Activated CD8-positive, alpha-beta memory T cell treated with anti-CD3 and anti-CD28 coated beads, Interleukin-2, amount 10 ng/mL, durations not matched to agents 7 days and 5 days (primary cell): ENCODE measurements at regions not wholly inside any gene's neighbourhood (a gene's known extent, or its start where the extent isn't known, plus 50 kb on each side); places are given as distances from the start of the nearest gene placed in this dataset.

Experiments
- ATAC-seq: fragments of 150-1000 bp; cut with Tn5 transposase; one replicate; pipeline ENCODE4 v1.10.0; 2021; ENCODE audit warnings: moderate library complexity
- CTCF ChIA-PET: fragments of 350-600 bp; sonication (Branson Sonifier 250); formaldehyde crosslinking; loops from one replicate; lab custom pipeline; 2021; ENCODE audit warnings: antibody characterized with exemption; lab: Charles Lee
- DNase-seq: peaks from one replicate; pipeline ENCODE4 v3.0.0-alpha.2; 2020
- H3K27ac Mint-ChIP-seq: one replicate; pipeline ENCODE4 v1.8.0; 2021; ENCODE audit warnings: mild to moderate bottlenecking, mixed read lengths
- H3K27me3 Mint-ChIP-seq: one replicate; pipeline ENCODE4 v1.8.0; 2021; ENCODE audit warnings: mixed read lengths
- H3K36me3 Mint-ChIP-seq: one replicate; pipeline ENCODE4 v1.8.0; 2021; ENCODE audit warnings: mild to moderate bottlenecking, mixed read lengths
- H3K4me1 Mint-ChIP-seq: one replicate; pipeline ENCODE4 v1.8.0; 2021; ENCODE audit warnings: mixed read lengths
- H3K4me3 Mint-ChIP-seq: one replicate; pipeline ENCODE4 v1.8.0; 2021; ENCODE audit warnings: mild to moderate bottlenecking, moderate library complexity, mixed read lengths
- H3K9me3 Mint-ChIP-seq: one replicate; pipeline ENCODE4 v1.8.0; 2022; ENCODE audit warnings: low read depth, mixed read lengths

- no peak overlapping the region for H3K4me3 Mint-ChIP-seq
- CTCF ChIA-PET = no interaction called here
- ATAC-seq = no peak
Observed at GRCh38 chr21:35862969-35863368, 197.4 kb downstream of the SETD4 start.

GRCh38 chr21:35861661-35862060 is 198.7 kb downstream of the SETD4 start:
- Mint-ChIP-seq H3K27ac (no peak overlapping the region), H3K4me3 (no peak overlapping the region), H3K9me3 (no peaks in the 10 kb centered on the region), H3K27me3 (peaks cover 18% of the 10 kb centered on the region), H3K36me3 (no peaks in the 10 kb centered on the region), H3K4me1 (no peaks in the 10 kb centered on the region)
- DNase-seq (no peak), ATAC-seq (no peak)
- CTCF ChIA-PET = no interaction called here

More at GRCh38 chr21:35862969-35863368, 197.4 kb downstream of the SETD4 start:
- peaks cover 18% of the 10 kb centered on the region for H3K27me3 Mint-ChIP-seq
- H3K9me3 Mint-ChIP-seq = no peaks in the 10 kb centered on the region
- no peaks in the 10 kb centered on the region for H3K36me3 Mint-ChIP-seq
- no peak overlapping the region for H3K27ac Mint-ChIP-seq
- no peaks in the 10 kb centered on the region for H3K4me1 Mint-ChIP-seq
- no peak for DNase-seq

- Mint-ChIP-seq H3K27ac (no peak overlapping the region), H3K36me3 (no peaks in the 10 kb centered on the region), H3K27me3 (peaks cover 26% of the 10 kb centered on the region), H3K4me1 (no peaks in the 10 kb centered on the region), H3K4me3 (no peak overlapping the region), H3K9me3 (no peaks in the 10 kb centered on the region)
- CTCF ChIA-PET = no interaction called here
- no peak for ATAC-seq
- DNase-seq = no peak
Observed at GRCh38 chr21:35860189-35860869, 200.0 kb downstream of the SETD4 start.

GRCh38 chr21:35859677-35860076 is 200.6 kb downstream of the SETD4 start:
- Mint-ChIP-seq H3K4me1 (no peaks in the 10 kb centered on the region), H3K4me3 (no peak overlapping the region), H3K27me3 (peaks cover 27% of the 10 kb centered on the region), H3K36me3 (no peaks in the 10 kb centered on the region), H3K9me3 (no peaks in the 10 kb centered on the region), H3K27ac (no peak overlapping the region)
- DNase-seq (no peak), ATAC-seq (no peak)
- CTCF ChIA-PET = no interaction called here

GRCh38 chr21:35857095-35857494 is 203.2 kb downstream of the SETD4 start:
- Mint-ChIP-seq H3K27ac (no peak overlapping the region), H3K4me3 (no peak overlapping the region), H3K36me3 (no peaks in the 10 kb centered on the region), H3K4me1 (no peaks in the 10 kb centered on the region), H3K9me3 (no peaks in the 10 kb centered on the region), H3K27me3 (peaks cover 29% of the 10 kb centered on the region)
- DNase-seq = no peak
- CTCF ChIA-PET = no interaction called here
- no peak for ATAC-seq

GRCh38 chr21:35855484-35855883 is 204.8 kb downstream of the SETD4 start:
- Mint-ChIP-seq H3K36me3 (no peaks in the 10 kb centered on the region), H3K27me3 (peaks cover 25% of the 10 kb centered on the region), H3K4me3 (no peak overlapping the region), H3K4me1 (no peaks in the 10 kb centered on the region), H3K9me3 (no peaks in the 10 kb centered on the region), H3K27ac (no peak overlapping the region)
- no peak for ATAC-seq
- CTCF ChIA-PET = no interaction called here
- no peak for DNase-seq

- Mint-ChIP-seq H3K27ac (no peak overlapping the region), H3K27me3 (peaks cover 25% of the 10 kb centered on the region), H3K4me1 (no peaks in the 10 kb centered on the region), H3K36me3 (no peaks in the 10 kb centered on the region), H3K4me3 (no peak overlapping the region), H3K9me3 (no peaks in the 10 kb centered on the region)
- no peak for ATAC-seq
- CTCF ChIA-PET = no interaction called here
- no peak for DNase-seq
Observed at GRCh38 chr21:35854281-35854680, 206.0 kb downstream of the SETD4 start.

GRCh38 chr21:35853321-35854239 is 206.7 kb downstream of the SETD4 start:
- no peak overlapping the region for H3K4me3 Mint-ChIP-seq
- peaks cover 25% of the 10 kb centered on the region for H3K27me3 Mint-ChIP-seq
- CTCF ChIA-PET = no interaction called here
- ATAC-seq (no peak), DNase-seq (no peak)
- no peaks in the 10 kb centered on the region for H3K4me1 Mint-ChIP-seq
- no peaks in the 10 kb centered on the region for H3K36me3 Mint-ChIP-seq
- no peaks in the 10 kb centered on the region for H3K9me3 Mint-ChIP-seq
- H3K27ac Mint-ChIP-seq = no peak overlapping the region

GRCh38 chr21:35852820-35853219 is 207.5 kb downstream of the SETD4 start:
- Mint-ChIP-seq H3K4me3 (no peak overlapping the region), H3K27me3 (peaks cover 25% of the 10 kb centered on the region), H3K36me3 (no peaks in the 10 kb centered on the region), H3K4me1 (no peaks in the 10 kb centered on the region), H3K27ac (no peak overlapping the region), H3K9me3 (no peaks in the 10 kb centered on the region)
- ATAC-seq (no peak), DNase-seq (no peak)
- CTCF ChIA-PET = no interaction called here

- peaks cover 18% of the 10 kb centered on the region for H3K27me3 Mint-ChIP-seq
- H3K4me3 Mint-ChIP-seq = no peak overlapping the region
- DNase-seq (no peak), ATAC-seq (no peak)
- H3K36me3 Mint-ChIP-seq = no peaks in the 10 kb centered on the region
- H3K27ac Mint-ChIP-seq = no peak overlapping the region
- H3K4me1 Mint-ChIP-seq = no peaks in the 10 kb centered on the region
- CTCF ChIA-PET = interaction anchor here (1.2 kb wide), 1 partner anchor 10 kb away, joined by 4 read pairs; no protein-coding TSS in a partner anchor
- no peaks in the 10 kb centered on the region for H3K9me3 Mint-ChIP-seq
Observed at GRCh38 chr21:35850542-35851103, 209.7 kb downstream of the SETD4 start.

- CTCF ChIA-PET = interaction anchor here (1.2 to 1.3 kb wide), 2 partner anchors 10 to 11 kb away, joined by 4 read pairs; no protein-coding TSS in a partner anchor
- Mint-ChIP-seq H3K27ac (no peak overlapping the region), H3K4me3 (no peak overlapping the region), H3K36me3 (no peaks in the 10 kb centered on the region), H3K4me1 (no peaks in the 10 kb centered on the region), H3K9me3 (no peaks in the 10 kb centered on the region), H3K27me3 (peaks cover 17% of the 10 kb centered on the region)
- no peak for DNase-seq
- no peak for ATAC-seq
Observed at GRCh38 chr21:35850029-35850428, 210.3 kb downstream of the SETD4 start.

- Mint-ChIP-seq H3K4me1 (no peaks in the 10 kb centered on the region), H3K27me3 (peaks cover 15% of the 10 kb centered on the region), H3K27ac (no peak overlapping the region), H3K36me3 (no peaks in the 10 kb centered on the region), H3K9me3 (no peaks in the 10 kb centered on the region), H3K4me3 (no peak overlapping the region)
- CTCF ChIA-PET = interaction anchor here (1.3 kb wide), 1 partner anchor 10 kb away, joined by 4 read pairs; no protein-coding TSS in a partner anchor
- ATAC-seq = no peak
- no peak for DNase-seq
Observed at GRCh38 chr21:35849144-35849543, 211.2 kb downstream of the SETD4 start.

GRCh38 chr21:35843911-35844667 is 216.2 kb downstream of the SETD4 start:
- Mint-ChIP-seq H3K4me3 (no peak overlapping the region), H3K4me1 (no peaks in the 10 kb centered on the region), H3K27me3 (peaks cover 13% of the 10 kb centered on the region), H3K27ac (no peak overlapping the region), H3K9me3 (no peaks in the 10 kb centered on the region), H3K36me3 (no peaks in the 10 kb centered on the region)
- no peak for ATAC-seq
- no peak for DNase-seq
- CTCF ChIA-PET = no interaction called here
